ENCODE measurements at regions not wholly inside any gene's neighbourhood (a gene's known extent, or its start where the extent isn't known, plus 50 kb on each side); places are given as distances from the start of the nearest gene placed in this dataset.
"Not testable (repeated sequence)": the region's sequence is repeated elsewhere in the genome, so short reads cannot be mapped to it uniquely, and the experiment has no call there.

GRCh38 chr12:63038713-63039100, 103.8 kb upstream of the PPM1H start:
- no peak for DNase-seq

DNA sequence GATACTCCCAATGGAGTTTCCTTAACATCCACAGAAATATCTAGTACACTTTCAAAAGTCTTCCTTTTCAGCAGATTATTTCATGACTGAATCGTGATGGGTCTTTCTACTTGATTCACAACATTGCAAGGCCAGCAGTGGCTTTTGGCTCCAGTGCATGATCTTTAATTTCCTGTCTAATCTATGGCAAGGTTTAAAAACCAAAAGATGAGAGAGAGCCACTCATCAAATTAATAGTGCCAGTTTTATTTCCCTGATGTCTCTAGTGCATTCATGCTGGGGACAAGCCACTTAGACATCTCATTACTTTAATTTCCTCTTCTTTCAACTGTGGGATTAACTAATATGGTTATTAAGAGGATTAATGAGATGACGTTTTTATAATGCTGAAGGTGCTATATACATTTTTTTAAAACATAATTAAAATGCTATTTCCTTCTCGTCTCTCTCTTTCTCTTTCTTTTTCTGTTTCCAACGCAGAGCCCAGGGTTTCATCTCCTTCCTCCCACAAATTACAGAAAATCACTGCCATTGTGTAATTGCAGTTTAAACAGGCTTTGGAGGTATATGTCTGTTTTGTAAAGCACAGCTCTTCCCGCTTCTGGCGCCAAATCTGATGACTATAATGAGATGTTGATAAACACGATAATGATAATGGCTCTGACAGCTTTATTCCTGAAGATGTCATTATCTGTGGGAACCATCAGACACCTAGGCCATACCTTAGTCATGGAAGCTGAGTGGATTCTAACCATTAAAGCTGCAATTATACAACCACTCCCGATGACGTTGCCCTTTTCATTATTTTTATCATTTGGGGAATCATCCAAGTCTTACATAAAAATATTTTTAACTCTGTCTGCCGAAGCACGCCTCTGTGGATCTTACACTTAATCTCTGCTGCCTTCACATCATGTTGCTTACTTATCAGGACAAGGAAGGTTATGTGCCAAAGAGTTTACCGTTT, 103.1 kb upstream of the PPM1H start:
- DNase-seq = no peak

DNA sequence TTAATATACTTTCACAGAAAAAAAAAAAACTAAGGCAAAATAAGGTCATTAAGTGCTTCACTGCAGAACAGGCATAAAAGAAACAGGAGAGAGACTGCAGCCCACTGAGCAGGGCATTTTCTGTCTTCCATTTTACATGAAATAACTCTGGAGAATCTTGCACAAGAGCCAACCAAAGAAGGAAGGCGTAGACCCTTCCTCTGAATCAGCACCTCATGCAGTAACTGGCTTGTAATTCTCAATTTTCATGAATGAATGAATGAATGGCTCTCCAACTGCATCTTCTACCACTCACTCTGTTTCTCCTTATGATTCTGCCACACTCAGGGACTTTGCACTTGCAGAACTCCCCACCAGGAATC, 102.0 kb upstream of the PPM1H start:
- DNase-seq = no peak

- DNase-seq = no peak
Measured at GRCh38 chr12:63036216-63036973, 101.4 kb upstream of the PPM1H start.

GRCh38 chr12:63034601-63035000, 99.7 kb upstream of the PPM1H start:
- no peak for DNase-seq

GRCh38 chr12:63029676-63030075, 94.7 kb upstream of the PPM1H start:
- no peak for DNase-seq

GRCh38 chr12:63028951-63029350, 94.0 kb upstream of the PPM1H start:
- no peak for DNase-seq

DNA sequence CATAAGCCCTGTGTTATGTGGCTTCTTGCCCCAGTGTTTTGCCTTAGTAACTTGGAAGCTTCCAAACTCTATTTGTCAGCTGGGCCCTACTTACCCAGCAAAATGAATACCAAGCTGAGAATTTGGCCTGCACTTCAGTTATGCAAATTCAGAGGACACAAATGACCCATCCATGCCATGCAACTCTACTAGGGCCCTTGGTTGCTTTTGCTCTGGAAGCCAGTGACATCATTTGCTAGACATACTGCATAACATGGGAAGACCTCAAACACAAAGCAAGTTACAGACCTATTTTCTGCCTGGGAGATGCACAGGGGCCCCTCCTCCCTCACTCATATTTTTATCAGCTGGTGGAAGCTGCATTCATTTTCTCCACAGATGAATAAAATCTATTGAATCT, 90.2 kb upstream of the PPM1H start:
- no peak for DNase-seq

- no peak for DNase-seq
Measured at GRCh38 chr12:63023926-63024325, 89.0 kb upstream of the PPM1H start.

GRCh38 chr12:63021116-63021515, 86.2 kb upstream of the PPM1H start:
- DNase-seq = no peak

- DNase-seq = no peak
Measured at GRCh38 chr12:63020269-63020668, 85.3 kb upstream of the PPM1H start.

GRCh38 chr12:63018273-63018672, 83.3 kb upstream of the PPM1H start:
- no peak for DNase-seq

GRCh38 chr12:63013302-63013701, 78.4 kb upstream of the PPM1H start:
- DNase-seq = no peak

- DNase-seq = no peak
Measured at GRCh38 chr12:63010698-63011097, 75.7 kb upstream of the PPM1H start.

DNA sequence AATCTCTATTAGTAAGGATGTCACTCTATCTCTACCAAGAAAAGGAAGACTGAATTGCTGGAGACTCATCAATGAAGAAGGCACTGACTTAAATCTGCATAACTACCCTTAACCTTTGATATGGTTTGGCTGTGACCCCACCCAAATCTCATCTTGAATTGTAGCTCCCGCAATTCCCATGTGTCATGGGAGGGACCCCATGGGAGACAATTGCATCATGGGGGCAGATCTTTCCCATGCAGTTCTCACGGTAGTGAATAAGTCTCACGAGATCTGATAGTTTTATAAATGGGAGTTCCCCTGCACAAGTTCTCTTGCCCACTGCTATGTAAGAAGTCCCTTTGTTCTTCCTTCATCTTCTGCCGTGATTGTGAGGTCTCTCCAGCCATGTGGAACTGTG, 73.4 kb upstream of the PPM1H start:
- no peak for DNase-seq

GRCh38 chr12:63007726-63008125, 72.8 kb upstream of the PPM1H start:
- DNase-seq = no peak

GRCh38 chr12:63006536-63006935, 71.6 kb upstream of the PPM1H start:
- DNase-seq = no peak

DNA sequence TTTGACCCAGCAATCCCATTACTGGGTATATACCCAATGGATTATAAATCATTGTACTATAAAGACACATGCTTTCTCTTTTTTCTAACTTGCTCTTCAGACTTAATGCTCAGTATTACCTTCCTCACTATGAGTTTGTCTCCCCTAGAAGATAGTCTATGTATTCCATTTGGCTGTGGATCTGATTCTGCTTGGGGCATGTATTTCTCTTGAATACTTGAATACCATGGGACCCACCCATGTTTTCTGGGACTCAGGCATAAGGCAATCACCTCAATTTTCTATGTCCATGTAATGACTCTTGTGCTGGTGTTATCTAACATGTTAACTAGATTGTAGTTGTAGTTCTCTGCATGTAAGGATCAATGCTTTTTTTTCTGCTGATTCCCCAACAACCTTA, 70.4 kb upstream of the PPM1H start:
- DNase-seq = no peak

- no peak for DNase-seq
Measured at GRCh38 chr12:63003223-63003819, 68.4 kb upstream of the PPM1H start.

DNA sequence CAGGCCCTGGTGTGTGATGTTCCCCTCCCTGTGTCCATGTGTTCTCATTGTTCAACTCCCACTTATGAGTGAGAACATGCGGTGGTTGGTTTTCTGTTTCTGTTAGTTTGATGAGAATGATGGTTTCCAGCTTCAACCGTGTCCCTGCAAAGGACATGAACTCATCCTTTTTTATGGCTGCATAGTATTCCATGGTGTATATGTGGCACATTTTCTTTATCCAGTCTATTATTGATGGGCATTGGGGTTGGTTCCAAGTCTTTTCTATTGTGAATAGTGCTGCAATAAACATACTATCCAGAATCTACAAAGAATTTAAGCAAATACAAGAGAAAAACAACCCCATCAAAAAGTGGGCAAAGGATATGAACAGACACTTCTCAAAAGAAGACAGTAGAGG, 67.1 kb upstream of the PPM1H start:
- DNase-seq = not testable (repeated sequence)

- DNase-seq = no peak
Measured at GRCh38 chr12:62998454-62998853, 63.5 kb upstream of the PPM1H start.

GRCh38 chr12:62995097-62995496, 60.1 kb upstream of the PPM1H start:
- no peak for DNase-seq

DNA sequence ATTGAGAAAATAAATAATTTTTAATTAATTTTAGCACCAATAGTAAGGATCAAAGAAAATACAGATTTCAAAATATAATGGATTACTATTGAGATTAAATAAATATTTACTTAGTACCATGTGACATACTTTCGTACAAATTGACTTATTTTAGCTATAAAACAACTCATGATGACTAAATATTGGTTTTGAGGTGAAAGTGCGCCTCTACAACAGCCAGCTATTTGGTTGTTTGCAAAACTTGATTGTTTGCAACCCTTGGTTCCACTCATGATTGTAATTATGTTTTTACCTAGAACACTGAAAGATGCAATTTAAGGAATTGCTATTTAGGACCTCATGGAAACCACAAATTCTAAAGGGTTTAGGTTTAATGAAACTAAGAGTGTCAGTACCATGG, 51.9 kb upstream of the PPM1H start:
- no peak for DNase-seq
